PC-3 (cell line): ENCODE measurements at regions not wholly inside any gene's neighbourhood (a gene's known extent, or its start where the extent isn't known, plus 50 kb on each side); places are given as distances from the start of the nearest gene placed in this dataset.

ENCODE experiments used
- CTCF ChIP-seq: fragments of 300-600 bp; sonication (generic); conservative IDR thresholded peaks from 2 replicates; pipeline ENCODE4 v1.5.1; 2017; ENCODE audit warnings: antibody characterized with exemption, low read depth, mild to moderate bottlenecking, low read length
- EZH2 ChIP-seq: fragments of 300-600 bp; sonication (generic); IDR thresholded peaks from one replicate; pipeline ENCODE4 v1.6.1; 2017; ENCODE audit warnings: antibody characterized with exemption, mild to moderate bottlenecking, low read length; ENCODE audit not compliant: unreplicated experiment

DNA sequence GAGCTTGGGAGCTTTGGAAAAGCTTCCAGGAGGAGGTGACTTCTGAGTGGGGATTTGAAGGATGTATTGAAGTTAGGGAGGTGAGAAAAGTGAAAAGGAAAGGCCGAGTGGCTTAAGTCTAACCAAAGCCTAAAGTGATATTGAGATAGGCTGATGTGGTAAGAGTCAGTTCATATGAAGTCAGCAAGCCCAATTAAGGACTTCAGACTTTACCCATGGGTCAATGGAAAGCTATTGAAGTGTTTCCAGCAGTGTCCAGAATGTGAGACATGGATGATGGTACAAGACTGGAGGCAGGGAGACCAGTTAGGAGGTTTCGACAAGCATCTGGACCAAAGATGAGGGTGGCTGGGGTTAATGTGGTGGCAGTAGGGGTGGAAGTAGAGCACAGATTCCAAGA is 134.3 kb upstream of the WWC1 start:
- TF ChIP-seq CTCF: no peak
- no peak for TF ChIP-seq EZH2
